Stimulated activated CD8-positive, alpha-beta memory T cell treated with anti-CD3 and anti-CD28 coated beads, Interleukin-4, amount 100 ng/mL, for 48 hours (primary cell): ENCODE measurements at regions not wholly inside any gene's neighbourhood (a gene's known extent, or its start where the extent isn't known, plus 50 kb on each side); places are given as distances from the start of the nearest gene placed in this dataset.

Experiments
- DNase-seq: peaks from one replicate; pipeline ENCODE4 v3.0.0-alpha.2; 2020

DNA sequence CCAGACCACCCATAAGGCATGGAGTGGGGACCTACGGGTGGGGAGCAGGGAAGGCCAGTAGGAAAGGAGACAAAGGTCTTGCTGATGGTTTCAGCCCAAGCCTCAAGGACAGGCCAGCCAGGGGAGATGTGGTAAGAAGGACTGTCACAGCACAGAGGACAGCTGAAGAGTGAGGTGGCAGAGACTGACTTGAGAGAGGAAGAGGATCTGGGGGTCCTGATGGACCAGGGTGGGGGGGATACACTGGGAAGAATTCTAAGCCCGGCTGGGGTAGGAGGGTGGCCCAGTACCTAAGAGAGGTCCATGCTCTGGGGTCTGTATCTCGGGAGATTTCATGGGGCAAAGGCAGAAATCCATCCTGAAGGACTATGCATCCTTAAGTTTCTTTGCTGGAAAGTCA is 66.1 kb upstream of the THY1 start:
- no peak for DNase-seq

GRCh38 chr11:119488256-119488995 is 65.5 kb upstream of the THY1 start:
- no peak for DNase-seq

DNA sequence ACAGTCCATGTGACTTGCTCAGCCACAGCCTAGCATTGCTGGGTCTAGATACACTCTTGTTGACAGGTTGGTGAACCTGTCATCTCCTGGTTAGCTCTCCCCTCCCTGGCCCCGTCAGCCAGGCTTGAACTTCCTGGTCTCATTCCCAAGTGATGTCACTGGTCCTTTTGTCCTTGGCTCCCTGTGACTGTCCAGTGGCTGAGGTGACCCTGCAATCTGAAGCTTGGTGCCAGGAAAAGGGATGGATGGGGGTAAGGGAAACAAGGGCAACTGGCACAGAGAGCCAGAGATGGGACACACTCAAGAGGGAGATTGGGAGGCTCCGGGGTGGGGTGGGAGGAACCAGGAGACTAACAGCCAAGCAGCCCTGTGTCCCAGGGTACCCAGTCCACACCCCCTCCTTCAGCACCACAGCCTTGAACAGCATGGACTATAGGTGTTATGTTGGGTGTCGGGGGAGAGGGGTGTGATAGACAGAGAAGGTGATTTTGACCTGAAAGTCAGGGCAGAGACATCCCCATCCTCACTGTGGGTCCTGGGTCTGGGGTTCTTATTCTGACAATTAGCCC is 63.8 kb upstream of the THY1 start:
- no peak for DNase-seq

DNA sequence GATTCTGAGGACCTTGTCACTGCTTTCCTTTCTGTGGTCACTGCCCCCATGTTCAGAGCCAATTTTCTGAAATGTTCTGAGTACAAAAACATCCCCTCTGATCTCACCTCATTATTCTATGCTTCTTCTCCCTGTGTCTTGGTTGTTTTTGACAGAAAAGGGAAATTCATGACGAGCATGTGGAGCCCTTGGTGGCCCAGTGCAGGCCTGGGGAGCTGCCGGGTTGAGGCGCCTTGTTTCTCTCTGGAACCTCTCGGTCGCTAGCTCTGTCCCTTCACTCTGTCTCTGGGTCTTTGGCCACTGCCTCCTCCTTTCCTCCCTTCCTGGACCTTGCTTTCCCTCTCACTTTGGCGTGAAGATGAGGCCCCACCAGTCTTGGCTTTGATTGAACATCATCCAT is 63.0 kb upstream of the THY1 start:
- DNase-seq: no peak

GRCh38 chr11:119484741-119485605 is 62.0 kb upstream of the THY1 start:
- no peak for DNase-seq

DNA sequence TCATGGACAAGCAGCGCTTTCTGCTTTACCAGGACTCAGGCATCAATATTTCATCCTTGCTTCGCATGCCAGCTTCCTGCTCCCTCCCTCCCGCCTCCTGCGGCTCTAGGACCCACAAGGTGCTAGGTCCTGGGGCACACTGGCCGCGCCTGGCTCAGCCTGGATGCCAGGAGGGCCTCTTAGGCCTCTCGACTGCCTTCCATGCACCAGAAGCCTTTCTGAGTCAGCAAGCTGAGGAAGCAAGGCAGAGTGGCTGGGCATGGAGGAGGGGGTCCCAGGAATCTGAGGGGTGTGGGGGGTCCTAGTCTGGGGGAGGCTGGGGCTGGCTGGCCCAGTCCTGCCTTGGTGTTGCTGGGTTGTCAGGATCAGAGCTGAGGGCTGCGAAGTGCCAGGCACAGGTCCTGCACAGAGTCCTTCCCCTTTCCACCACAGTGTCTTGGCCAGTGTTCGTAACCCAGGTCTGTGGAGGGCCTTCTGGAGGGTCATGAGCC is 61.0 kb upstream of the THY1 start:
- no peak for DNase-seq

DNA sequence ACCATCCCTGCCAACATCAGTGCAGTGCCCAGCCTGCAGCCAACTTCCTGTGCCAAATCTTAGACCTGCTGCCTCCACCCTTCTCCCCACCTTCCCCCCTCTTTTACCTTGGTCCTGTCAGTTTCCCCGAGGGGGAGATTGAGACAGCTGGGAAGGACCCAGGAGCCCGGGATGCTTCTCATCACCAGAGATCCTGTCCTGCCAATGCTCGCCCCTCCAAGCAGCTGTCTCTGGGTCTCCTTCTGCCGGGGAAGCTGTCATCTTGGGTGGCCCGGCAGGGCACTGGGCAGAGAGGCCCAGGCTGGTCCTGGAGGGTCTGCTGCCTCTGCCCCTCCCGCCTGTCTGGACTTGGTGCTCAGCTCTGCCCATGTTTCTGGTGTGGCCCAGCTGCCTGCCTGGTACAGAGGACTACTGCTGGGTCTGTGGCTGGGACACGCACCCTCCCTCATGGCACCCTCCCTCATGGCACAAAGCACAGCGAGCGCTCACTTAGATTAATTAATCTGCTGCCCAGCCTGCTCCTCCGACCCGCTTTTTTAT is 60.4 kb upstream of the THY1 start:
- no peak for DNase-seq

DNA sequence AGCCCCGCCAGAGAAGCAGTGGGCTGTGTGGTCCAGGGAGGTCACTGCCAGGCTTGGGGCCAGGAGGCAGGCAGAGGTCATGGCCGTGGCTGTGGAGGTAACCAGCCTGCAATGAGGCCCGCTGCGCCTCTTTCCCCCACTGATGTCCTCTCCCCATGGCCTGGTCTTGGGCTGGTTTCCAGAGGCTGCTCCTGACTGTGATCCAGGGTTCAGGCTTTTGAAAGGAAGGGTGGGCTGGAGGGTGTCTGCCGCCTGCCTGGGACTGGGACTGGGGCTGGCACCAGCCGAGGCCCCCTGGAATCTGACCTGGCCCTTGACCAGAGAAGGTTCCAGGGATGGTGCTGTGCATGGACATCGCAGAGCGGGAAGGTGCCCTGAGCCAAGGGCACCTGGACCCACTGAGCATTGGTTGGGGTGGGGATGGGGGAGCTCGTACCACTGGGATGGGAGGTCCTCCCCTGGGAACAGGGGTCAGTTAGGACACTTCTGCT is 59.6 kb upstream of the THY1 start:
- no peak for DNase-seq

DNA sequence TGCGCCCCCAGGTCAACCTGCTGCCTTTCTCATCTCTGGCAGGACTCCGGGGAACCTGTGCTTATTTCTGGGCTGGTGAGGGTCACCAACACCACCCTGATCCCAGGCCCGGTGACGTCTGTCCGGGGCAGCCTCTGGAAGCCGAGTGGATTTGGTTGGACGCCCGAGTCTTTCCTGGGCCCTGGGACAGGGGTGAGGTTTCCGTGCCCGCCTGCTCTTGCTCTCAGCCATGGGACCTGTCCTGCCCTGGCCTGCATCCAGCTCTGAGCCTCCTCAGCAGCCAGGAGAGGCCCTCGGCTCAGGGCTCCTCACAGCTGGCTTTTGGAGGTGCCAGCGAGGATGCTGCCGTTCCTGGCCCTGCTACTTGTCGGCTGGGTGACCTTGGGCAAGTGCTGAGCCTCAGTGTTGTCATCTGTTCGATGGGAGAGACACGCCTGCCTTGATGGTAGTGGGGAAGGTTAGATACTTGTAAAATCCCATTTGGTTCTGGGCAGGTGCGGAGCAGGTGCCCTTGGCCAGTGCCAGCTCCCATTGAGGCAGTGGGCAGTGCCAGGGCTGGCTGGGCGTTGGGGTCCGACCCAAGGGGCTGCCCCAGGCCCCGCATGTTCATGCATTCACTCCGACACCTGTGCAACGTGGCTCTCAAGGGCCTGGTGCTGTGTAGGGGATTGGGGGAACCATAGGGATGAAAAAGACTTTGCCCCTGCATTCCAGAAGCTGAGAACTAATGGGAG is 58.9 kb upstream of the THY1 start:
- DNase-seq: no peak

- DNase-seq: peak; percentile 93
These were observed 58.2 kb upstream of the THY1 start for GRCh38 chr11:119481021-119481666.

DNA sequence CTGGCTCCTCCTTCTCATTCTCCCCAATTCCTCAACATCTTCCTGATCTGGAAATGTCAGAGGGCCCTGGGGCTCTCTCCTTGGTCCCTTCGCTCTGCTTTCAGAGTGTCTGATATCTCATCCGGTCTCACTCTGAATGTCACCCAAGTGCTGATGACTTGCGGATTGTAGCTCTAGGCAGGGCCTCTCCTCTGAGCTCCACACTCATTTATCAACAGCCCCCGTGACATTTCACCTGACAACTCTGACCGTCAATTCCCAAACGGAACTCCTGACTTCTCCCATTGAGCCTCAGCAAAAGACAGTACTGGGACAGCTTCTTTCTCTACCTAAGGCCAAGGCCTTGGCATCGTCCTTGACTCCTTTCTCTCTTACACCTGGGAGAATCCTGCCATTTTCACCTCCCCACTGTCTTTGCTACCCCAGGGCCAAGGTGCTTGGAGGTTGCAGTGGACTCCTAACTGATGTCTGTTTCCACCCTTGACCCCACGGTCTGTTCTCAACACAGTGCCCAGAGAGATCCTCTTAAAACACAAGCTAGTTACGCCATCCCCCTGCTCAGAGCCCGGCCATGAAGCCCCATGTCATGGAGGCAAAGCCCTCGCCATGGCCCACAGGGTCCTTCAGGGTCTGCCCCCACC is 57.5 kb upstream of the THY1 start:
- no peak for DNase-seq

- peak; percentile 18 for DNase-seq
These were observed 56.8 kb upstream of the THY1 start for GRCh38 chr11:119479685-119480275.

DNA sequence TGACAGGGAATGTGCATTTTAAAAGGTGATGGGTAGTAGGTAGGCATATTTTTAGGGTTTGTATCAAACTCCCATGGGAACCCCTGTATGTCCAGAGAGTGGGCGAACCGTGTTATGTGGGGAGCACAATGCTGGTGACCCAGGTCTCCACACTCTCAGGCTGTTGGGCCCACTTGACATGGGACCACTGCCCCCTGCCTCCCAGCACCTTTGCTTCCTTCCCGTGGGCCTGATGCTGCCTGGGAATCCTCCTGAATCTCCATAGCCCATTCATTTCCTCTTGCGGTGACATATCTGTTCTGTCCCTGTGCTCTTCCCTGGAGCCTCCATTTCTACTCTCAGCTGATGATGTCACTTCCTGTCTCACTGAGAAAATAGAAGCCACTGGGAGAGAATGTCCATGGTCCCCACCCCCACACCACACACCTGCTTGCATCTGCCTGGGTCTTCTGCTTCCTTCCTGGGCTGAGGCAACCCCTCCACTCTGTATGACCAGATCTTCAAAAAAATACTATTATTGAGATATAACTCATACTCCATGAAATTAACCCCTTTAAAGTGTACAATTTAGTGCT is 55.8 kb upstream of the THY1 start:
- DNase-seq: peak; percentile 11

GRCh38 chr11:119476666-119477331 is 53.8 kb upstream of the THY1 start:
- peak; percentile 19 for DNase-seq

DNA sequence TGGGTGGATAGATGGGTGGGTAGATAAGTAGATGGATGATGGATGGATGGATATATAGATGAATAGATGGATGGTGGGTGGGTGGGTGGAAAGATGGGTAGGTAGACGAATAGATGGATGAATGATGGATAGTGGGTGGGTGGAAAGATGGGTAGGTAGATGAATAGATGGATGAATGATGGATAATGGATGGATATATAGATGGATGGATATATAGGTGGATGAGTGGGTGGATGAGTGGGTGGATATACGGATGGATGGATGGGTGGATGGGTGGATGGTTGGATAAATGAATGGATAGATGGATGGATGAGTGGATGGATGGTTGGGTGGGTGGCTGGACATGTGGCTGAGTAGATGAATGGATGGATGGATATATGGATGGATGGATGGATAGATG is 53.1 kb upstream of the THY1 start:
- DNase-seq: no peak

DNA sequence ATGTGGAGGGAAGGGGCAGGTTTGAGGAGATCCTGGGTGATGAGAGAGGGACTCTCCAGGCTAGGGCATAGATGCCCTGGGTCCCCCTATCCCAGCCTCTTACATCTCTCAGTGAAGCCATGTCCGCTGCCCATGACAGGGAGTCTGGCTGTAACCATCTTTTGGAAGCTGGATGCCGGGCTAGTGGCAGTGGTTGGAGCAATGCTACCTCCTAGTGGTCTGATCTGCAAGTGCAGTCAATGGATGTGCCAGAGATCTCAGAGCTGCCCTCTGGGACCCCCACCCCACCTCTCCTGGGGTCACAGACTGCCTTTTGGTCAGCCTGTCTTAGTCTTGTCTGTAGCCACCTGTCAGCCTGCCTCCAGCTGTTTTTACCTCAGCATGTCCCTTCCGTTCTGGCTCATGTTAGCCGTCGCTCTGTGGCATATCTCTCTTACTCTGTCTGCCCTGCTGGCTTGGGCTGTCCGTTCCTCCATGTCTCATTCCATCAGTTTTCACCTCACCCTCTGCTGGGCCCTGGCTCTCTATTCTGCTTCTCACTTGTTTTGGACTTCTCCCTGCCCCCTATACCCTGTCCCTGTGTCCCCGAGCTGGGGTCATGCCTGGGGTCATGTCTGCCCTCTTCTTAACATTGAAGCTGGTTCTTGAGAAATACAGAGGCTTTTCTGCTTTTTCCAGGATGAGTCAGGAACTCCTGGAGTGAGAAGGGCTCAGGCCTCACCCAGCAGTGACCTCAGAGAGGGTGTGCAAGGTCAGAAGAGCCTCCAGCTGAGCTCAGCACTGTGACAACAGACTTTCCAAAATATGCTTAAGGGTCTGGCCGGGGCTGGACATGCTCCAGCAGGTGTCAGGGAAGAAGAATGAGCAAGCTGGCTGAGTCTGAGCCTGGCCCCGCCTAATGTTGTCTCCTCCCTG is 52.0 kb upstream of the THY1 start:
- peak; percentile 74 for DNase-seq

- peak; percentile 11 for DNase-seq
These were observed 51.1 kb upstream of the THY1 start for GRCh38 chr11:119473901-119474681.

GRCh38 chr11:119473226-119473625 is 50.3 kb upstream of the THY1 start:
- no peak for DNase-seq
